HUDEP-2 (cell line): ENCODE measurements at regions not wholly inside any gene's neighbourhood (a gene's known extent, or its start where the extent isn't known, plus 50 kb on each side); places are given as distances from the start of the nearest gene placed in this dataset.
"Not testable (repeated sequence)": the region's sequence is repeated elsewhere in the genome, so short reads cannot be mapped to it uniquely, and the experiment has no call there.

Experiments
- DNase-seq, 76 experiments: peaks; one replicate each; lab custom pipeline; 2025; ENCODE audit not compliant: unreplicated experiment in 76 of 76; lab: John Stamatoyannopoulos, UW

- DNase-seq, result no peak
Measured at GRCh38 chr2:67067656-67068055, 329.5 kb upstream of the ETAA1 start.

GRCh38 chr2:67070826-67071225 is 326.3 kb upstream of the ETAA1 start:
- no peak for DNase-seq

DNA sequence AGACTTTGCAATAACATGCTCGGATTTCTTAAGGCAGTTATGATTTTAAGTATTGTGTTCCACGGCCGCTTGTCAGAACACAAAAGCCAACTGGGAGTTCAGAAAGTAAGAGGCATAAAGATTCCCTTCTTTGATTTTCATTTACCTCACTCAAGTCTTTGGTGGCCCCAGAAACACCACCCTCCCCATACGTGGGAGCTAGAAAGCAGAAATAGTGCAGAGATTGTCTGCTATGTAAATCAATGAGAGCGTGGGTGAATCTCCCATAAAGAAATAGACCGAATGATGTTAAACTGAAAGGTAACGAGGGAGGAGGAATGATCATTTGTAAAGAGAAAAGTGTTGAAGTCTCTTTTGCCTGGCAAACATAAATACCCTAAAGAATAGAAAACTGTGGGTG is 322.1 kb upstream of the ETAA1 start:
- no peak for DNase-seq

- no peak for DNase-seq
Measured at GRCh38 chr2:67075530-67076238, 321.4 kb upstream of the ETAA1 start.

DNA sequence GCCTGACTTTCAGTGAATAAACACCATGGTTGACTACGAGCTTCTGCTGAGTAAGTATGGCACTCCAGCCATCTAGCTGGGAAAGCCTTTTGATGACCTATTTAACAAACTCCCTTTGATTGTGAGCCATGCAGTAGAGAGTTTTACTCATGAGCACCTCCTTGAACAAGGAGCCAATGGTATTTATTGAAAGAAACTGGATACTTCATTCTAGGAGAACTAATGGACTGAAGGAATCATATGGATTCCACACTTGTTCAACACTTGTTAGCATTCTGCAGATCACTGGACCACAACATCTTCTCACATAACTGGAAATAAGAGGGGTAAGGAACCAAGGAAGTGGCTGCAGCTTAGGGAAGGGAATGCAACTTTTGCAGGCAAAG is 320.9 kb upstream of the ETAA1 start:
- DNase-seq, result no peak

DNA sequence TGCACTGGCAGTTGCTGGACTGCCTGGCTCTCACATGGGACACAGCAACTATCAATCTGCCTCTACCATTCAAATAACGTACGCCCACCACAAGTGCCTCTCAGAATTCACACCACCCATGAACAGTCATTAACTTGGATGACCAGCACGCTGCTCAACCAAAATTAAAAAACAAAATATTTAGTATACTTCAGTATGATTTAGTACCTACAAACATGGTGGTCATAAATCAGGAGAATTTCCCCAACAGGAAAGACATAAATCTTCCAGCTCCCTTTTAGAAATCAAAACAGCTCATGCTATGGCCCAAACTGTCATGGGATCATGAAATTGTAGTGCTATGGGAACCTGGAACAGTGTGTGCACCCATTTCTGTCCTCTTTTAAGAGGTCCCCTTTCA is 317.4 kb upstream of the ETAA1 start:
- no peak for DNase-seq

GRCh38 chr2:67082813-67083212 is 314.3 kb upstream of the ETAA1 start:
- DNase-seq, result no peak

- DNase-seq, result no peak
Measured at GRCh38 chr2:67083951-67084350, 313.2 kb upstream of the ETAA1 start.

- DNase-seq, result no peak
Measured at GRCh38 chr2:67085146-67085545, 312.0 kb upstream of the ETAA1 start.

DNA sequence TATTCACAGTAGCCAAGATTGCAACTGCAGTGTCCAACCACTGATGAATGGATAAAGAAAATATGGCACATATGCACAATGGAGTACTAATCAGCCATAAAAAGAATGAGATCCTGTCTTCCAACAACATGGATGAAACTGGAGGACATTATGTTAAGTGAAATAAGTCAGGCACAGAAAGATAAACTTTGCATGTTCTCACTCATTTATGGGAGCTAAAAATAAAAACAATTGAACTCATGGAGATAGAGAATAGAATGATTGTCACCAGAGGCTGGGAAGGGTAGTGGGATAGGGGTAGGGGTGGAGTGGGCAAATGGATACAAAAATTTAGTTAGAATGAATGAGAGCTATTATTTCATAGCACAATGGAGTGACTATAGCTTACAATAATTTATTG is 305.5 kb upstream of the ETAA1 start:
- DNase-seq, result no peak

- no peak for DNase-seq
Measured at GRCh38 chr2:67095121-67095520, 302.0 kb upstream of the ETAA1 start.

DNA sequence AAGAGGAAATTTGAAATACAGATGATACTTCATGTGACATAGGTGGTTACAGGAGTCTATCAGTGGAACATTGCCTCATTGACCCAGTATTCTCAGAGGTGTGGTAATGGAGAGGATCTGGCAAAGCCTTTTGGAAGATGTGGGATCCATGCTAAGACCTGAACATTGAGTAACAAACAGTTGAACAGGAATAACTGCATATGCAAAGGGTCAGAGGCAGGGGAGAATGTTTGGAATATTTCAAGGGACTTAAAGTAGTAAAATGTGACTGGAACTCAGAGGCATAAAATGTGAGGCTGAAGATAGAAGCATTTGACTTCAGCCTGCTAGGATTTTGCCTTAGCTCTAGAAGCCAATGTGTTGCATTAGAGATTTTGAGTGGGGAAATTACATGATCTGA is 300.2 kb upstream of the ETAA1 start:
- DNase-seq, result no peak

DNA sequence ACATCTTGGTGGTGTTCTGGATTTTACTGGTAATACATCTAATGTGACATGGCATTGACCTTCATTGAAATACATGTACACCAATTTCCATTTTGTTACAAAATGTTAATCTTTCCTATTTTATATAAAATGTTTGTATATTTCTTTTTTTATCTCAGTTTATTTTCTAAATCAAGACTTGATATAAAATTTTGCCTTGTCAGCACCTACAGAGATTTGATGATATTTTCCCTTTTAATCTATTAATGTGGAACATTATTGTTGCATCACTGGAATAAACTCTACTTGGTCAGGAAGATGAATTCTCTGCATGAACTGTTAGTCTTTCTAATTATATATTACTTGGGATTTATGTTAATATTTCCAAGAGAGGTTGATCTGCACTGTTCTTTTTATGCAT is 294.0 kb upstream of the ETAA1 start:
- no peak for DNase-seq

- no peak for DNase-seq
Measured at GRCh38 chr2:67108231-67108630, 288.9 kb upstream of the ETAA1 start.

DNA sequence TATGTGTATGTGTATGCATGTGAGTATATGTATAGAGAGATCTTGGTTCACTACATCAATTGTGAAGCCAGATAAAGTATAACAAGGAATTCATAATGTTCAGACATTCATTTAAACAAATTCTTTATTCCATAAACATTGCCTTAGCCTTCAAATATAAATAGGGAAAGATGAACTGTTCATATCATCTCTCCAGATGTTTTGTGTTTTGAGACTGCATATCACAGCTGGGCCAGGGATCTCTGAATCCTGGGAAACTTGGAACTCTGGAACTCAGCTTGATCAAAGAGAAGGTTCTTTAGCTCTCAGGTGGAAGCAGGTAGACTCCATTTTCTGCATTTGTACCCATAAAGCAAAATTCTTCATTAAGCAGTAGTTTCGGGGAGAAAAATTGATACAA is 272.6 kb upstream of the ETAA1 start:
- DNase-seq, result no peak

DNA sequence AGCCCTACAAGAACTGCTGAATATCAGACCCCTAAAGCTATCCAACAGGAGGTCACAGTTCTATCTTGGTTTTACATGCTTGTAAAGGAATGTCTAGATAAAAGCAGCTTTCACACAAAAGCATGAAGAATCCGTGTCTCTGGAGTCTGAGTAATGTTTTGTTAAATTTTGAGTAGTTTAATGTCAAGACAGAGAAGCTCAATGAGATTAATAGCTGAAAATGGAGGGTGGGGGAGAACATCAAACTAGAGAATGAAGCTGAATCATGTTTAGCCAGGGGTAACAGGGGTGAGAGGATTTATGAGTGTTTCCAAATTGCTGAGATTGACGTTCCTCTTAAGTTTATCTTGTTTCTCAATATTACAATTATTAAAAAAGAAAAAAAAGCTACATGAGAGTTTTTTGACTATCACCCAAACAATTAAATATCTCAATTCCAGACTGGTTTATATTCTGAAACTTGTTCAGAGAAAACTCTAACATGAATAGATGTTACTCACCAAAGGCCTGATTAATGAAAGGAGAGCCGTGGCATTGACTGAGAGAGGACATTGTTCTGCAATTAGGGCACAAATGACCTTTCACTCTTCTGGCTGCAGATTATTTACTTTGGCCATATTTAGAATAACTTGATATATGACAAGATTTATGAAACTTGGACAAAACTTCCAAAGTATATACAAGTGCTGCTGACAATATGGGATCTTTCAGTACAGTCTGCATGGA is 266.4 kb upstream of the ETAA1 start:
- DNase-seq, result no peak

DNA sequence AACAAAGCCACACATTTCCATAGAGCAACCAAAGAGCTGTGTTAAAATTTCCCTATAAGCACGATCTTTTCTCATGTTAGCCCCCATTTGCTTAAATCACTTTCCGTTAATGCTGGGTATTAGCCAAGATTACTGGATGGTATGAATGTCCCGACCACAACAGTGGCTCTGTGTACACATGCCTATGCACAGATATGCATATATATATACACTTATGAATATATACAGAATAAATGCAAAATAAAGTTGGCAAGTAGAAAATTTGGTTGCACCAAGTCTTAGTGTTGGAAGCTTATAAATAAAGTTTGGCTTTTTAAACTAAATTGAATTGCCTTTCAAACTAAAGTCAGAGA is 265.9 kb upstream of the ETAA1 start:
- no peak for DNase-seq

DNA sequence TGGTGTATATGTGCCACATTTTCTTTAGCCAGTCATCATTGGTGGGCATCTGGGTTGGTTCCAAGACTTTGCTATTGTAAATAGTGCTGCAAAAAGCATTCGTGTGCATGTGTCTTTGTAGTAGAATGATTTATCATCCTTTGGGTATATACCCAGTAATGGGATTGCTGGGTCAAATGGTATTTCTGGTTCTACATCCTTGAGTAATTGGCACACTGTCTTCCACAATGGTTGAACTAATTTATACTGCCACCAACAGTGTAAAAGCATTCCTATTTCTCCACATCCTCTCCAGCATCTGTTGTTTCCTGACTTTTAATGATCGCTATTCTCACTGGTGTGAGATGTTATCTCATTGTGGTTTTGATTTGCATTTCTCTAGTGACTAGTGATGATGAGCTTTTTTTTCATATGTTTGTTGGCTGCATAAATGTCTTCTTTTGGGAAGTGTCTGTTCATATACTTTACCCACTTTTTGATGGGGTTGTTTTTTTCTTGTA is 264.6 kb upstream of the ETAA1 start:
- DNase-seq, result not testable (repeated sequence)

DNA sequence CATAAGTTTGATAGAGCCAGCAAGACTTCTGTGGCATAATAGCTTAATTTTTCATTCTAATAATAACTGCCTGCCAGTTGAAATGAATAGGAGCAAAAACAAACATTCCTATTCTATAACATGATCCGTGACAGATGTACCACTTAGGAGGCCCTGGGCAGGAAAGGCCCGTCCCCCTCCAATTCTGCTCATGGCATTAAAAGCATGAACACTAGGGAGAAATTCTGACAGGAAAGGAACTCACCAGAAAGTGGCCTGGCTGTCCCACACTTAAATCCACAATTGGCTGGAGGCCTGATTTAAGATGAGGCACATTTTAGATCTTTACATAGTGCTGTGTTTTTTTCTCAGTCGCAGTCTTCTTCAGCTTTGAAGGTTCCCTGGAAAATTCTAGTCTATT is 261.9 kb upstream of the ETAA1 start:
- no peak for DNase-seq

DNA sequence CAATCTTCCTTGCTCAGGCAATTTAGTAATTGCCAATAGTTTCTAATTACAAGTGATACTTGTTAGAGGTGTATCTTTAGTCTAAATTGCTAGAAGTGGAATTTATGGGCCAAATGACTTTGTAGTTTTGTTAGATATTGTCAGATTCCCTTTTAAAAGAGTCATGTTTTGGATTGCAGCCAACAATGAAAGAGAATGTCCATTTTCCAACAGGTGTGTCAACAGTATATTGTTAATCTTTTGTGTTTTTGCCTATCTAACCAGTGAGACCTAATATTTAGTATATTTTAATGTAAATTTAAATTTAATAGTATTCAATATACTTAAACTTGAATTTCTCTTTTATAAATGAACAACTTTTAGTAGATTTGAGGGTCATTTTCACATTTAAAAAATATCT is 259.4 kb upstream of the ETAA1 start:
- no peak for DNase-seq

DNA sequence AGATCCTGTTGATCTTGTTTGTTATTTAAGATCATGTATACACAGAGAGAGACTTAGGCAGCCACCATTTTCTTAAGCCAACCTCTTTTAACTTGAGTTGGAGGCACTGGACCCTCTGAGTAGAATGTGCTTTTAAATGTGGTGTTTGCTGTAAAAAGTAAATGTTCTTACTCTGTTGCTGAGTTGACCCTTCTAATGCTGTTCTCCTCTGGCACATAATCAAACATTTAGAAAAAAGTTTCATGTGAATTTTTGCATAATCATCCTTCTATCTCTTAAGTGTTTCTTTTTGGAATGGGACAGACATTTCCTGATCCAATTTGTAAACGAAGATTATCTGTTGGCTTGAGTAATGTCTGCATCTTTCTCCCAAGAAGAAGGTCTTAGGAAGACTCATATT is 255.1 kb upstream of the ETAA1 start:
- DNase-seq, result no peak

- DNase-seq, result no peak
Measured at GRCh38 chr2:67142741-67143140, 254.4 kb upstream of the ETAA1 start.
